ENCODE measurements at regions not wholly inside any gene's neighbourhood (a gene's known extent, or its start where the extent isn't known, plus 50 kb on each side); places are given as distances from the start of the nearest gene placed in this dataset.

DNA sequence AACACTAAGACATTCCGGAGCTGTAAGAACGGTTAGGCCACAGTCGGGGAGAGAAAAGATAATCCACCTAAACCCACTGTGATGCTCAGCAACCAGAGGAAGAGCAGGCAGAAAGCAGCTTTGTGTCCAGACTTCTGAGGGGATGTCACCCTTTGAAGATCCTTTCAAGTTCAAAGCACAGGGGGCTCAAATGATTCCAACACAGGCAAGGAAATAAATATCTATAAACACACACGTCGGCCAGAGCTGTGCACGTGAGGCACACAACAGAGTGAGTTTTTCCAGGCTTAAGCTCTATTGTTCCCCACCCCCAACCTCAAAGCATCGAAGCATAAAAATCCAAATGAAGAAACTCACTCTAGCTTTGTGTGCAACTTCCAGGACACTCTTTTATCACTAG, 479.0 kb downstream of the DISC1 start:
- TF ChIP-seq GATA2 (IDR thresholded peaks at IDR 0.05; ENCODE audit: low read depth, low read length) (no peak), GATA3 (IDR thresholded peaks at IDR 0.05; ENCODE audit: low read depth, low read length) (no peak)

Measured in SH-SY5Y (cell line).